LNCaP clone FGC (cell line): ENCODE measurements at regions not wholly inside any gene's neighbourhood (a gene's known extent, or its start where the extent isn't known, plus 50 kb on each side); places are given as distances from the start of the nearest gene placed in this dataset.

Experiments used
- DNase-seq: peaks from one replicate; pipeline ENCODE4 v3.0.0-alpha.2; 2011; ENCODE audit warnings: low read depth
- H3K4me3 ChIP-seq: 2 replicates; pipeline ENCODE4 v1.5.1; 2011; ENCODE audit warnings: mild to moderate bottlenecking, low read depth, low read length, control low read depth
- TF ChIP-seq, protein P1 (sequence below): IDR thresholded peaks from 2 replicates; pipeline ENCODE4 v1.5.1; 2012; ENCODE audit warnings: mild to moderate bottlenecking; ENCODE audit not compliant: control insufficient read depth, insufficient read depth; ENCODE audit errors: extremely low read depth

DNA sequence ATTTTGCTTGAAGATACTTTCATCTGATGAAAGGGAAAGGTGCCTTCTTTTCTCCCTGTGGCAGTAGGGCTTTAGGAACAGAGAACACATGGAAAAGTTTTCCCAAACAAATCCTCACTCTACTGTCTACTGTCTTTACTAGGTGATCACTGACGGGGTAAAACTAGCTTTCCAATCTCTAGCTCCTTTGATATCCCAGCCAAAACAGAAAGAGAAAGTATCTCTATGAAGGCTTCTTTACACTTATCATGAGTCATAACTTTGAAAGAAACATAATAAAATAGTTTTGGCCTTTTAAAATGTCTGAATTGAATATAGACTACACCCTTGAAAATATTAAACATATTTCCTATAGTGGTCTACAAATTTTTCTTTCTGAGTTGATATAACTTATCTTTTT, 214.5 kb downstream of the DSEL start:
- H3K4me3 ChIP-seq: no peak overlapping the region
- DNase-seq: no peak
- TF ChIP-seq, protein P1, sequence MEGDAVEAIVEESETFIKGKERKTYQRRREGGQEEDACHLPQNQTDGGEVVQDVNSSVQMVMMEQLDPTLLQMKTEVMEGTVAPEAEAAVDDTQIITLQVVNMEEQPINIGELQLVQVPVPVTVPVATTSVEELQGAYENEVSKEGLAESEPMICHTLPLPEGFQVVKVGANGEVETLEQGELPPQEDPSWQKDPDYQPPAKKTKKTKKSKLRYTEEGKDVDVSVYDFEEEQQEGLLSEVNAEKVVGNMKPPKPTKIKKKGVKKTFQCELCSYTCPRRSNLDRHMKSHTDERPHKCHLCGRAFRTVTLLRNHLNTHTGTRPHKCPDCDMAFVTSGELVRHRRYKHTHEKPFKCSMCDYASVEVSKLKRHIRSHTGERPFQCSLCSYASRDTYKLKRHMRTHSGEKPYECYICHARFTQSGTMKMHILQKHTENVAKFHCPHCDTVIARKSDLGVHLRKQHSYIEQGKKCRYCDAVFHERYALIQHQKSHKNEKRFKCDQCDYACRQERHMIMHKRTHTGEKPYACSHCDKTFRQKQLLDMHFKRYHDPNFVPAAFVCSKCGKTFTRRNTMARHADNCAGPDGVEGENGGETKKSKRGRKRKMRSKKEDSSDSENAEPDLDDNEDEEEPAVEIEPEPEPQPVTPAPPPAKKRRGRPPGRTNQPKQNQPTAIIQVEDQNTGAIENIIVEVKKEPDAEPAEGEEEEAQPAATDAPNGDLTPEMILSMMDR: no peak

DNA sequence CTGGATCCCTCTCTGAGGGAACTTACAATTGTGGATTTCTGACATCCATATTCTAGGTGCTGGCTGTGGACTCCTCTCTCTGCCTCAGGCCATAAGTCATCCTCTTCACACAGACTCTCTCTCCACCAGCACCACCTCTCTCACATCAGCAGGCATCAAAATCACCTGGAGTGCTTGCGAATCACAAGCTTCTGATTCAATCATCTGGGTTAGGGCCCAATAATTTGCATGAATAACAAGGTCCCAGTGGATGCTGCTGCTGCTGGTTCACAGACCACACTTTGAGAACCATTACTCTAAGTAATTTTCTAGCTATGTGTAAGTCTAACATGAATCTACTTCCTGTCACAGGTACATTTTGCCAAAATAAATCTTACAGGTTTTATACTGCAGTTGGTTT, 214.9 kb downstream of the DSEL start:
- no peak overlapping the region for H3K4me3 ChIP-seq
- no peak for DNase-seq
- TF ChIP-seq, protein P1: no peak

- no peak overlapping the region for H3K4me3 ChIP-seq
- TF ChIP-seq, protein P1: no peak
- DNase-seq: peak; percentile 17
These were observed 216.0 kb downstream of the DSEL start for GRCh38 chr18:67300498-67300897.

DNA sequence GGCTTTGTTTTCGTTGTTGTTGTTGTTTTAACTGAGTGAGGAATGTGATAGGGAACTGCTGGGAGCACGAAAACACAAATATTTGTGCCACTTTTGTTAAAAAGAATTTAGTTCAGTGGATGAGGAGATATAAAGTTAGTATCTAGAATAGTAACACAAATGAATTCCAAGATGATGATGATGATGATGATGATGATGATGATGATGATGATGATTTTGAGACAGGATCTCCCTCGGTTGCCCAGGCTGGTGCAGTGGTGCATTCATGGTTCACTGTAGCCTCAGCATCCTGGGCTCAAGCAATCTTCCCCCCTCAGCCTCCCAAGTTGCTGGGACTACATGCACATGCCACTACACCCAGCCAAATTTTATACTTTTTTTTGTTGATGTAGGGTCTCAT, 223.7 kb downstream of the DSEL start:
- TF ChIP-seq, protein P1: no peak
- DNase-seq: no peak

GRCh38 chr18:67290421-67290820, 226.1 kb downstream of the DSEL start:
- TF ChIP-seq, protein P1: no peak
- H3K4me3 ChIP-seq: no peak overlapping the region
- no peak for DNase-seq

More for the DNA sequence above, 223.7 kb downstream of the DSEL start:
- no peak overlapping the region for H3K4me3 ChIP-seq

GRCh38 chr18:67285583-67285982, 230.9 kb downstream of the DSEL start:
- TF ChIP-seq, protein P1: no peak
- DNase-seq: no peak
- no peak overlapping the region for H3K4me3 ChIP-seq

- TF ChIP-seq, protein P1: no peak
- no peak for DNase-seq
- H3K4me3 ChIP-seq: no peak overlapping the region
These were observed 233.7 kb downstream of the DSEL start for GRCh38 chr18:67282796-67283195.
